ENCODE measurements at regions not wholly inside any gene's neighbourhood (a gene's known extent, or its start where the extent isn't known, plus 50 kb on each side); places are given as distances from the start of the nearest gene placed in this dataset.

- Histone ChIP-seq H3K14ac (ENCODE audit: low read length) (no peak overlapping the region), H3K79me1 (ENCODE audit: low read length) (no peaks in the 10 kb centered on the region), H3K4ac (ENCODE audit: low read depth, low read length) (no peak overlapping the region), H3K27me3 (ENCODE audit: insufficient read depth, low read length) (no peaks in the 10 kb centered on the region), H2BK12ac (ENCODE audit: low read length) (no peak overlapping the region), H2AFZ (ENCODE audit: insufficient read depth, low read length, poor library complexity) (no peak overlapping the region), H2BK5ac (ENCODE audit: low read depth, low read length, poor library complexity) (no peak overlapping the region), H2AK5ac (ENCODE audit: low read length) (no peak overlapping the region), H3K23ac (ENCODE audit: low read length) (no peak overlapping the region), H3K18ac (ENCODE audit: low read length) (no peak overlapping the region), H3K79me2 (ENCODE audit: control insufficient read depth, insufficient read depth, low read length, poor library complexity) (no peaks in the 10 kb centered on the region), H3K9ac (ENCODE audit: low read length) (no peak overlapping the region), H3K4me3 (ENCODE audit: low read depth, low read length) (no peak overlapping the region), H3K36me3 (ENCODE audit: control insufficient read depth in 1 of 2, insufficient read depth in 2 of 2, low read length in 2 of 2) (no peaks in the 10 kb centered on the region), H3K4me2 (ENCODE audit: low read length) (no peak overlapping the region), H3K4me1 (ENCODE audit: control insufficient read depth in 1 of 2, insufficient read depth in 2 of 2, low read length in 2 of 2) (no peaks in the 10 kb centered on the region), H2BK120ac (ENCODE audit: insufficient read depth, low read length, poor library complexity) (no peak overlapping the region), H3K27ac (ENCODE audit: low read depth, low read length) (no peak overlapping the region), H4K12ac (ENCODE audit: low read depth, low read length) (no peak overlapping the region), H3K9me3 (ENCODE audit: insufficient read depth, low read depth, low read length) (no peaks in the 10 kb centered on the region), H4K8ac (ENCODE audit: low read depth, low read length) (no peak overlapping the region), H4K91ac (ENCODE audit: low read depth, low read length) (no peak overlapping the region)
- no peak for DNase-seq
- no CpG with 5 or more reads among the region's 3 CpGs for WGBS (ENCODE audit: extremely low coverage, insufficient coverage, insufficient read length)
Observed at GRCh38 chr9:28127101-28127500, 553.8 kb upstream of the C9orf72 start.

GRCh38 chr9:28134446-28134976 is 561.2 kb upstream of the C9orf72 start:
- Histone ChIP-seq H2BK120ac (ENCODE audit: insufficient read depth, low read length, poor library complexity) (no peak overlapping the region), H2AK5ac (ENCODE audit: low read length) (no peak overlapping the region), H3K36me3 (ENCODE audit: control insufficient read depth in 1 of 2, insufficient read depth in 2 of 2, low read length in 2 of 2) (no peaks in the 10 kb centered on the region), H3K18ac (ENCODE audit: low read length) (no peak overlapping the region), H3K4me3 (ENCODE audit: low read depth, low read length) (no peak overlapping the region), H3K4ac (ENCODE audit: low read depth, low read length) (no peak overlapping the region), H4K12ac (ENCODE audit: low read depth, low read length) (no peak overlapping the region), H4K91ac (ENCODE audit: low read depth, low read length) (no peak overlapping the region), H3K79me2 (ENCODE audit: control insufficient read depth, insufficient read depth, low read length, poor library complexity) (no peaks in the 10 kb centered on the region), H3K23ac (ENCODE audit: low read length) (no peak overlapping the region), H3K4me1 (ENCODE audit: control insufficient read depth in 1 of 2, insufficient read depth in 2 of 2, low read length in 2 of 2) (no peaks in the 10 kb centered on the region), H2AFZ (ENCODE audit: insufficient read depth, low read length, poor library complexity) (no peak overlapping the region), H4K8ac (ENCODE audit: low read depth, low read length) (no peak overlapping the region), H3K4me2 (ENCODE audit: low read length) (no peak overlapping the region), H3K9ac (ENCODE audit: low read length) (no peak overlapping the region), H3K27me3 (ENCODE audit: insufficient read depth, low read length) (no peaks in the 10 kb centered on the region), H2BK5ac (ENCODE audit: low read depth, low read length, poor library complexity) (no peak overlapping the region), H2BK12ac (ENCODE audit: low read length) (no peak overlapping the region), H3K14ac (ENCODE audit: low read length) (no peak overlapping the region), H3K27ac (ENCODE audit: low read depth, low read length) (no peak overlapping the region), H3K79me1 (ENCODE audit: low read length) (no peaks in the 10 kb centered on the region), H3K9me3 (ENCODE audit: insufficient read depth, low read depth, low read length) (no peaks in the 10 kb centered on the region)
- DNase-seq = no peak
- WGBS (ENCODE audit: extremely low coverage, insufficient coverage, insufficient read length) = no CpG with 5 or more reads among the region's 8 CpGs

- Histone ChIP-seq H3K4me3 (ENCODE audit: low read depth, low read length) (no peak overlapping the region), H3K27me3 (ENCODE audit: insufficient read depth, low read length) (no peaks in the 10 kb centered on the region), H4K91ac (ENCODE audit: low read depth, low read length) (no peak overlapping the region), H3K9ac (ENCODE audit: low read length) (no peak overlapping the region), H2BK5ac (ENCODE audit: low read depth, low read length, poor library complexity) (no peak overlapping the region), H2BK12ac (ENCODE audit: low read length) (no peak overlapping the region), H3K4me1 (ENCODE audit: control insufficient read depth in 1 of 2, insufficient read depth in 2 of 2, low read length in 2 of 2) (no peaks in the 10 kb centered on the region), H2AK5ac (ENCODE audit: low read length) (no peak overlapping the region), H3K14ac (ENCODE audit: low read length) (no peak overlapping the region), H3K9me3 (ENCODE audit: insufficient read depth, low read depth, low read length) (no peaks in the 10 kb centered on the region), H2AFZ (ENCODE audit: insufficient read depth, low read length, poor library complexity) (no peak overlapping the region), H3K18ac (ENCODE audit: low read length) (no peak overlapping the region), H4K12ac (ENCODE audit: low read depth, low read length) (no peak overlapping the region), H3K79me2 (ENCODE audit: control insufficient read depth, insufficient read depth, low read length, poor library complexity) (no peaks in the 10 kb centered on the region), H3K4ac (ENCODE audit: low read depth, low read length) (no peak overlapping the region), H3K27ac (ENCODE audit: low read depth, low read length) (no peak overlapping the region), H3K4me2 (ENCODE audit: low read length) (no peak overlapping the region), H3K36me3 (ENCODE audit: control insufficient read depth in 1 of 2, insufficient read depth in 2 of 2, low read length in 2 of 2) (no peaks in the 10 kb centered on the region), H2BK120ac (ENCODE audit: insufficient read depth, low read length, poor library complexity) (no peak overlapping the region), H4K8ac (ENCODE audit: low read depth, low read length) (no peak overlapping the region), H3K79me1 (ENCODE audit: low read length) (no peaks in the 10 kb centered on the region), H3K23ac (ENCODE audit: low read length) (no peak overlapping the region)
- DNase-seq = no peak
- WGBS (ENCODE audit: extremely low coverage, insufficient coverage, insufficient read length) = no CpG with 5 or more reads among the region's 2 CpGs
Observed at GRCh38 chr9:28135549-28135948, 562.3 kb upstream of the C9orf72 start.

GRCh38 chr9:28136113-28136512 is 562.8 kb upstream of the C9orf72 start:
- no peak overlapping the region for H3K4ac ChIP-seq (ENCODE audit: low read depth, low read length)
- no peak overlapping the region for H2AK5ac ChIP-seq (ENCODE audit: low read length)
- WGBS (ENCODE audit: extremely low coverage, insufficient coverage, insufficient read length) = no CpG with 5 or more reads among the region's 2 CpGs
- no peak overlapping the region for H3K4me2 ChIP-seq (ENCODE audit: low read length)
- H3K4me1 ChIP-seq (ENCODE audit: control insufficient read depth in 1 of 2, insufficient read depth in 2 of 2, low read length in 2 of 2) = no peaks in the 10 kb centered on the region
- no peaks in the 10 kb centered on the region for H3K9me3 ChIP-seq (ENCODE audit: insufficient read depth, low read depth, low read length)
- H3K79me1 ChIP-seq (ENCODE audit: low read length) = no peaks in the 10 kb centered on the region
- H4K12ac ChIP-seq (ENCODE audit: low read depth, low read length) = no peak overlapping the region
- no peaks in the 10 kb centered on the region for H3K27me3 ChIP-seq (ENCODE audit: insufficient read depth, low read length)
- H4K8ac ChIP-seq (ENCODE audit: low read depth, low read length) = no peak overlapping the region
- H3K18ac ChIP-seq (ENCODE audit: low read length) = no peak overlapping the region
- no peak overlapping the region for H3K27ac ChIP-seq (ENCODE audit: low read depth, low read length)
- no peaks in the 10 kb centered on the region for H3K36me3 ChIP-seq (ENCODE audit: control insufficient read depth in 1 of 2, insufficient read depth in 2 of 2, low read length in 2 of 2)
- H2BK5ac ChIP-seq (ENCODE audit: low read depth, low read length, poor library complexity) = no peak overlapping the region
- H2AFZ ChIP-seq (ENCODE audit: insufficient read depth, low read length, poor library complexity) = no peak overlapping the region
- no peak for DNase-seq
- no peak overlapping the region for H2BK12ac ChIP-seq (ENCODE audit: low read length)
- H3K9ac ChIP-seq (ENCODE audit: low read length) = no peak overlapping the region
- no peaks in the 10 kb centered on the region for H3K79me2 ChIP-seq (ENCODE audit: control insufficient read depth, insufficient read depth, low read length, poor library complexity)
- no peak overlapping the region for H4K91ac ChIP-seq (ENCODE audit: low read depth, low read length)
- no peak overlapping the region for H3K4me3 ChIP-seq (ENCODE audit: low read depth, low read length)
- no peak overlapping the region for H3K14ac ChIP-seq (ENCODE audit: low read length)
- no peak overlapping the region for H3K23ac ChIP-seq (ENCODE audit: low read length)
- no peak overlapping the region for H2BK120ac ChIP-seq (ENCODE audit: insufficient read depth, low read length, poor library complexity)
